ENCODE measurements at regions not wholly inside any gene's neighbourhood (a gene's known extent, or its start where the extent isn't known, plus 50 kb on each side); places are given as distances from the start of the nearest gene placed in this dataset.

- TF ChIP-seq RFX3 (CRISPR knock-in tag; IDR thresholded peaks at IDR 0.05) (no peak), CEBPZ (IDR thresholded peaks at IDR 0.05; ENCODE audit: low read length) (no peak)
Observed at GRCh38 chr12:118727196-118727978, 254.0 kb upstream of the SRRM4 start (continued).

- no peak overlapping the region for H3K4me2 ChIP-seq (ENCODE audit: low read depth, low read length)
- BruUV-seq (replicated peaks), result no TSS peak
- H3K27ac ChIP-seq (ENCODE audit: extremely low read length, insufficient read depth, low read length), result no peak overlapping the region
- no peaks in the 10 kb centered on the region for H3K79me2 ChIP-seq (ENCODE audit: insufficient read depth, low read length)
- in situ Hi-C loops (cut with HindIII; ENCODE audit: extremely low pct_ligation_motif_present, low pct_unique_long_range_greater_than_20kb), result no loop called here
- CTCF ChIA-PET (ENCODE audit: low intra/inter-chr PET ratio, low total read pairs), result no interaction called here
- TF ChIP-seq MBD4 (IDR thresholded peaks at IDR 0.05; ENCODE audit: borderline replicate concordance, low read length) (no peak), YEATS4 (CRISPR knock-in tag; IDR thresholded peaks at IDR 0.05; ENCODE audit: borderline replicate concordance) (no peak), SP1 (IDR thresholded peaks at IDR 0.05) (no peak), SP1 (CRISPR knock-in tag; IDR thresholded peaks at IDR 0.05) (no peak), TAF1 (CRISPR knock-in tag; IDR thresholded peaks at IDR 0.05) (no peak), TBX2 (CRISPR knock-in tag; IDR thresholded peaks at IDR 0.05; ENCODE audit: borderline replicate concordance) (no peak), ZNF747 (CRISPR knock-in tag; IDR thresholded peaks at IDR 0.05; ENCODE audit: borderline replicate concordance) (no peak), FOXJ3 (CRISPR knock-in tag; IDR thresholded peaks at IDR 0.05; ENCODE audit: borderline replicate concordance) (no peak), ZNF709 (CRISPR knock-in tag; IDR thresholded peaks at IDR 0.05) (no peak), ZBTB2 (CRISPR knock-in tag; IDR thresholded peaks at IDR 0.05; ENCODE audit: low read depth) (no peak), HIVEP1 (CRISPR knock-in tag; IDR thresholded peaks at IDR 0.05) (no peak), NFE2 (CRISPR knock-in tag; IDR thresholded peaks at IDR 0.05) (no peak), ATF5 (CRISPR knock-in tag; IDR thresholded peaks at IDR 0.05; ENCODE audit: low read depth) (no peak), ZNF784 (CRISPR knock-in tag; IDR thresholded peaks at IDR 0.05; ENCODE audit: borderline replicate concordance) (no peak), ZNF546 (CRISPR knock-in tag; conservative IDR thresholded peaks at IDR 0.05) (no peak)
- 64% methylated on average over 3 of the region's 3 CpGs for WGBS (ENCODE audit: low lambda C conversion rate)
- no peak overlapping the region for H3K9ac ChIP-seq (ENCODE audit: insufficient read depth, low read depth, low read length)
- peaks cover 21% of the 10 kb centered on the region for H3K4me1 ChIP-seq (ENCODE audit: insufficient read depth, low read length)
- no peak overlapping the region for H3K4me3 ChIP-seq (replicated peaks in 1 of 3; ENCODE audit: insufficient read depth in 1 of 3, low read depth in 2 of 3, low read length in 3 of 3)
- no peak overlapping the region for H2AFZ ChIP-seq (ENCODE audit: low read length)
- DNase-seq (ENCODE audit: low spot score) (no peak), FAIRE-seq (no peak), ATAC-seq (no peak)
- POLR2A ChIA-PET, result no interaction called here
- H3K9me3 ChIP-seq (ENCODE audit: low read length), result no peaks in the 10 kb centered on the region
- H3K27me3 ChIP-seq (ENCODE audit: control insufficient read depth in 1 of 2, insufficient read depth in 2 of 2, low read length in 2 of 2), result no peaks in the 10 kb centered on the region
- H4K20me1 ChIP-seq (ENCODE audit: insufficient read depth, low read length), result no peaks in the 10 kb centered on the region
- intact Hi-C loops (cut with micrococcal nuclease; ENCODE audit: unreplicated experiment), result no loop called here
- H3K36me3 ChIP-seq (replicated peaks in 1 of 2; ENCODE audit: control insufficient read depth in 1 of 2, insufficient read depth in 2 of 2, low read length in 2 of 2), result no peaks in the 10 kb centered on the region
Observed at GRCh38 chr12:118727979-118728366, 253.4 kb upstream of the SRRM4 start.
